Epithelial cell of esophagus (primary cell): ENCODE measurements at regions not wholly inside any gene's neighbourhood (a gene's known extent, or its start where the extent isn't known, plus 50 kb on each side); places are given as distances from the start of the nearest gene placed in this dataset.
"Not testable (repeated sequence)": the region's sequence is repeated elsewhere in the genome, so short reads cannot be mapped to it uniquely, and the experiment has no call there.

Experiments
- DNase-seq: peaks from one replicate; pipeline ENCODE4 v3.0.0; 2010; ENCODE audit warnings: low read depth
- H3K4me3 ChIP-seq: 2 replicates; pipeline ENCODE4 v1.5.1; 2011; ENCODE audit warnings: mild to moderate bottlenecking, low read length, control low read depth
- TF ChIP-seq, protein P1 (sequence below): IDR thresholded peaks from 2 replicates; pipeline ENCODE4 v1.5.1; 2011; ENCODE audit warnings: low read depth, mild to moderate bottlenecking, low read length, control low read depth, inconsistent platforms; ENCODE audit not compliant: insufficient read depth; ENCODE audit errors: missing control alignments

- TF ChIP-seq, protein P1, sequence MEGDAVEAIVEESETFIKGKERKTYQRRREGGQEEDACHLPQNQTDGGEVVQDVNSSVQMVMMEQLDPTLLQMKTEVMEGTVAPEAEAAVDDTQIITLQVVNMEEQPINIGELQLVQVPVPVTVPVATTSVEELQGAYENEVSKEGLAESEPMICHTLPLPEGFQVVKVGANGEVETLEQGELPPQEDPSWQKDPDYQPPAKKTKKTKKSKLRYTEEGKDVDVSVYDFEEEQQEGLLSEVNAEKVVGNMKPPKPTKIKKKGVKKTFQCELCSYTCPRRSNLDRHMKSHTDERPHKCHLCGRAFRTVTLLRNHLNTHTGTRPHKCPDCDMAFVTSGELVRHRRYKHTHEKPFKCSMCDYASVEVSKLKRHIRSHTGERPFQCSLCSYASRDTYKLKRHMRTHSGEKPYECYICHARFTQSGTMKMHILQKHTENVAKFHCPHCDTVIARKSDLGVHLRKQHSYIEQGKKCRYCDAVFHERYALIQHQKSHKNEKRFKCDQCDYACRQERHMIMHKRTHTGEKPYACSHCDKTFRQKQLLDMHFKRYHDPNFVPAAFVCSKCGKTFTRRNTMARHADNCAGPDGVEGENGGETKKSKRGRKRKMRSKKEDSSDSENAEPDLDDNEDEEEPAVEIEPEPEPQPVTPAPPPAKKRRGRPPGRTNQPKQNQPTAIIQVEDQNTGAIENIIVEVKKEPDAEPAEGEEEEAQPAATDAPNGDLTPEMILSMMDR: no peak
- H3K4me3 ChIP-seq: no peak overlapping the region
- peak; percentile 70 for DNase-seq
These were observed 113.9 kb downstream of the TAF11L14 start for GRCh38 chr5:17748201-17748600.

DNA sequence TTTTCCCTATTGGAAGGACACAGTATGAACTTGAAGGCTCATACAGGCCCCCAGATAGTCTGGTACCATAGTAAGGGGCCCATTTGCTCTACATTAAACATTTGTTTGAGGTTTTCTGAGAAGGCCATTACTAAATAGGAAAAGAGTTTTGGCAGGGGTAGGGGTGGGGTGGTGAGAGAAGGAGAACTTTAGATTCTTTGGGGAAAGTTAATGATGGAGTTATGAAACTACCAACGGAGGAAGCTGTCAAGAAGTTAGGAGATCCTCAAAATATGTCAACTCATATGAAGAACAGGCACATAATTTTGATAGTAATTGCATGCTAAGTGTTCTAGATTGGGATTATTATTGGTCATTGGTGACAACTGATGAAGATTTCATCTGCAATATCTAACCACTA, 114.7 kb downstream of the TAF11L14 start:
- no peak overlapping the region for H3K4me3 ChIP-seq
- no peak for DNase-seq
- TF ChIP-seq, protein P1: no peak

- H3K4me3 ChIP-seq, DNase-seq: not testable (repeated sequence)
These were observed 121.1 kb downstream of the TAF11L14 start for GRCh38 chr5:17755406-17755805.

DNA sequence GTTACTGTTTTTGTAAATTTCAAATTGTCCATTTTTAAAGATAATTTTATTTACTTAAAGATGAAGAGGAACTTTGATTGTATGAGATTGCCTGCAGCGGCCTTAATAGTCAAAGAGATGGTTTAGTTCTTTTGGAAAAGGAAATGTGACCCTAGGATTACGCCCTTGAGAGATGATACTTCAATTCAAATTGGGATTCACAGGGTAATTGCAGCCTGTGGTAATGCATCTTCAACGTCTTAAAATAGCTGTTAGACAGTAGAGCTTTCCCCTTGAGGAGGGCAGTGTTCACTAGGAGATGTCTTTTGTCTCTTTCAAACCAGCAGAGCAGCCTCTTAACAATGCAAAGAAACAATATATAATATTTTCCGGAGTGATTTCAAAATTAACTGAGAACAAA, 127.1 kb downstream of the TAF11L14 start:
- H3K4me3 ChIP-seq: no peak overlapping the region
- DNase-seq: no peak
- TF ChIP-seq, protein P1: no peak

DNA sequence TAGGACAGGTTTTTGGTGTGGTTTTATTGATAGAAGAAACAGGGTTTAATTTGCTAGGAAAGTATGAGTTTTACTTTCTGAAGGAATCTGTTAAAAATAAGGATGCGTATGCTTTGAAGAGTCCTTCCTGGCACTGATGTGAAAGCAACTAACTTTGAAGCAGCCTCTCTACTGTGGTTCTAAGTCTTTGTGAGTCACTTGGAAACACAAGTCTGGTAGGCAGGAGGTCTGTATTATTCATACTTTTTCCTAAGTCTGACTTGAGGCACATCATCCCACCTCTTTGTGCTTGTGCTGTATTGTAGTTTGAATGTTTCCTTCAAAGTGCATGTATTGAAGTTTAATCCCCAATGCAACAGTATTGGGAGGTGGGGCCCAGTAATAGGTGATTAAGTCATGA, 129.0 kb downstream of the TAF11L14 start:
- TF ChIP-seq, protein P1: no peak
- H3K4me3 ChIP-seq: no peak overlapping the region
- DNase-seq: peak; percentile 57

GRCh38 chr5:17766031-17766430, 131.8 kb downstream of the TAF11L14 start:
- H3K4me3 ChIP-seq: no peak overlapping the region
- DNase-seq: no peak

DNA sequence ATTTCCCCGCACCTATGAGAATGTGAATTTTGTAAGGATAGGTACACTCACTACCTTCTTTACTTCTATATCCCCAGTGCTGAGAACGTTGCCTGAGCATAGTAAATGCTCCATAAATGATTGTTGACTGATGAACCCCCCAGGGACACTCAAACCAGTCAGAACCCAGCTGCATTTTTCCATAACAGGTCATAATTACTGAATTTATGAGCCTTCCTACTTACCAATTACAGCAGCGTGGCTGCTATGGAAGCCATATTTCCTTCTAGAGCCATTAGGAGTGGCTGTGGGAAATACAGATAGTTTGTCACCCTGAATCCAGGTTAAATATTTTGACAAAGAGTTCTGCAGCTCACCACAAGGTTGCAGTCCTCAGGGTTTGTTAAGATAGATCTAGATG, 135.0 kb downstream of the TAF11L14 start:
- TF ChIP-seq, protein P1: no peak
- DNase-seq: no peak
- no peak overlapping the region for H3K4me3 ChIP-seq

More at GRCh38 chr5:17766031-17766430, 131.8 kb downstream of the TAF11L14 start:
- TF ChIP-seq, protein P1: no peak
